SH-SY5Y (cell line): ENCODE measurements at regions not wholly inside any gene's neighbourhood (a gene's known extent, or its start where the extent isn't known, plus 50 kb on each side); places are given as distances from the start of the nearest gene placed in this dataset.

ENCODE experiments used
- GATA2 ChIP-seq: IDR thresholded peaks from 2 replicates; pipeline ENCODE4 v1.6.1; 2011; ENCODE audit warnings: mild to moderate bottlenecking, low read depth, low read length
- GATA3 ChIP-seq: IDR thresholded peaks from 2 replicates; pipeline ENCODE4 v1.6.1; 2011; ENCODE audit warnings: low read depth, mild to moderate bottlenecking, low read length, moderate library complexity

DNA sequence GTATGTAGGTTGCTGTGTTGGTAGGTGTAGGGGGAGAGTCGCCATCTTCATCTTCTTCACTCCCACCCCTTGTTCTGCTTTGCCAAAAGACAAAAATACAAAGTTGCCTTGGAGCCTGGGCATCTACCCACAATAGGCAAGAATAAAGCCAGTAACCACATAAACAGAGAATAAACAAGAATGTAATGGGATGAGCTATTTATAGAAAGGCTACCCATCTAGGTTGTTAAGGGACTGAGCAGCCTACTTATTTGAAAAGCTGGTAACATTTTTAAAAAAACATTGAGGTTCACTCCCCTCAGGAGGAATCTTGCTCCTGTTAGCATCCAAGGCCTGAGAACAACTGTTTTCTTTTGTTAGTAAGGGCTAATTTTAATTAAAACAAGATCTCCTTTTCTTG, 301.4 kb upstream of the STXBP5 start:
- no peak for TF ChIP-seq GATA2
- no peak for TF ChIP-seq GATA3
